Right ventricle myocardium superior (tissue), 1 donor: ENCODE measurements at regions not wholly inside any gene's neighbourhood (a gene's known extent, or its start where the extent isn't known, plus 50 kb on each side); places are given as distances from the start of the nearest gene placed in this dataset.
"Not testable (repeated sequence)": the region's sequence is repeated elsewhere in the genome, so short reads cannot be mapped to it uniquely, and the experiment has no call there.

ENCODE experiments used
- ATAC-seq: fragments of 200-7000 bp; cut with Tn5 transposase; one replicate; pipeline ENCODE4 v1.9.1; 2020; ENCODE audit warnings: mild to moderate bottlenecking; ENCODE audit not compliant: poor library complexity
- DNase-seq: peaks from one replicate; pipeline ENCODE4 v3.0.0-alpha.2; 2020
- intact Hi-C: fragments of 100-400 bp; cut with DNase I; formaldehyde crosslinking; loops from one replicate; pipeline ENCODE4 v1.11.2; 2022
- donor health status: DM: no; HTN: yes; CAD: no; lungs with severe emphysema.

GRCh38 chr6:113362301-113363047 lies 494.7 kb upstream of the MARCKS start:
- ATAC-seq (no peak), DNase-seq (no peak)
- intact Hi-C loops, result no loop called here

- intact Hi-C loops, result no loop called here
- no peak for DNase-seq
- no peak for ATAC-seq
These were observed 493.9 kb upstream of the MARCKS start for GRCh38 chr6:113363048-113363798.

GRCh38 chr6:113363866-113364265 lies 493.3 kb upstream of the MARCKS start:
- ATAC-seq (no peak), DNase-seq (no peak)
- intact Hi-C loops, result no loop called here

GRCh38 chr6:113364766-113365165 lies 492.4 kb upstream of the MARCKS start:
- ATAC-seq (no peak), DNase-seq (no peak)
- intact Hi-C loops, result no loop called here

GRCh38 chr6:113365191-113365590 lies 492.0 kb upstream of the MARCKS start:
- DNase-seq (no peak), ATAC-seq (no peak)
- intact Hi-C loops, result no loop called here

GRCh38 chr6:113366505-113366904 lies 490.6 kb upstream of the MARCKS start:
- DNase-seq (no peak), ATAC-seq (no peak)
- intact Hi-C loops, result no loop called here

- DNase-seq, result no peak
- no peak for ATAC-seq
- intact Hi-C loops, result no loop called here
These were observed 486.3 kb upstream of the MARCKS start for GRCh38 chr6:113370508-113371502.

GRCh38 chr6:113375466-113375865 lies 481.7 kb upstream of the MARCKS start:
- intact Hi-C loops, DNase-seq, ATAC-seq: not testable (repeated sequence)

- intact Hi-C loops, result no loop called here
- ATAC-seq (no peak), DNase-seq (no peak)
These were observed 480.9 kb upstream of the MARCKS start for GRCh38 chr6:113375950-113376846.

- no peak for DNase-seq
- no peak for ATAC-seq
- intact Hi-C loops, result no loop called here
These were observed 480.3 kb upstream of the MARCKS start for GRCh38 chr6:113376847-113377165.

GRCh38 chr6:113377362-113377942 lies 479.7 kb upstream of the MARCKS start:
- ATAC-seq (no peak), DNase-seq (no peak)
- intact Hi-C loops, result no loop called here

GRCh38 chr6:113380591-113380990 lies 476.6 kb upstream of the MARCKS start:
- no peak for DNase-seq
- no peak for ATAC-seq
- intact Hi-C loops, result no loop called here

- intact Hi-C loops, result no loop called here
- no peak for ATAC-seq
- DNase-seq, result no peak
These were observed 475.9 kb upstream of the MARCKS start for GRCh38 chr6:113381232-113381631.

- intact Hi-C loops, result no loop called here
- ATAC-seq (peak; percentile 65), DNase-seq (peak; percentile 60)
These were observed 475.2 kb upstream of the MARCKS start for GRCh38 chr6:113381959-113382358.

GRCh38 chr6:113383701-113384100 lies 473.4 kb upstream of the MARCKS start:
- DNase-seq (no peak), ATAC-seq (no peak)
- intact Hi-C loops, result no loop called here

GRCh38 chr6:113385020-113385431 lies 472.1 kb upstream of the MARCKS start:
- intact Hi-C loops, result no loop called here
- DNase-seq (no peak), ATAC-seq (no peak)

- ATAC-seq (no peak), DNase-seq (no peak)
- intact Hi-C loops, result no loop called here
These were observed 468.1 kb upstream of the MARCKS start for GRCh38 chr6:113388996-113389395.

- ATAC-seq, result no peak
- intact Hi-C loops, result no loop called here
- no peak for DNase-seq
These were observed 464.5 kb upstream of the MARCKS start for GRCh38 chr6:113392551-113393055.
